Mesenchymal stem cell (in vitro differentiated cells and primary cell): ENCODE measurements at regions not wholly inside any gene's neighbourhood (a gene's known extent, or its start where the extent isn't known, plus 50 kb on each side); places are given as distances from the start of the nearest gene placed in this dataset.

Experiments
- DNase-seq: peaks from one replicate; pipeline ENCODE4 v3.0.0-alpha.2; 2013
- H2AFZ ChIP-seq: one replicate; pipeline ENCODE4 v1.6.1; 2013; ENCODE audit warnings: low read depth, mild to moderate bottlenecking, control low read depth, inconsistent platforms, low read length, moderate library complexity
- H2AK5ac ChIP-seq: 2 replicates; pipeline ENCODE4 v1.6.1; 2013; ENCODE audit warnings: low read length, moderate library complexity, mild to moderate bottlenecking, inconsistent platforms; ENCODE audit not compliant: severe bottlenecking
- H2BK120ac ChIP-seq: one replicate; pipeline ENCODE4 v1.6.1; 2013; ENCODE audit warnings: low read depth, mild to moderate bottlenecking, inconsistent platforms, low read length, moderate library complexity
- H2BK12ac ChIP-seq, 2 experiments: one replicate each; pipeline ENCODE4 v1.6.1; 2013; ENCODE audit warnings: inconsistent platforms in 2 of 2, low read length in 2 of 2, mild to moderate bottlenecking in 2 of 2, moderate library complexity in 2 of 2, control low read depth in 1 of 2
- H2BK15ac ChIP-seq: one replicate; pipeline ENCODE4 v1.6.1; 2013; ENCODE audit warnings: mild to moderate bottlenecking, low read depth, inconsistent platforms; ENCODE audit not compliant: poor library complexity, severe bottlenecking
- H2BK5ac ChIP-seq: 2 replicates; pipeline ENCODE4 v1.6.1; 2013; ENCODE audit warnings: low read depth, mild to moderate bottlenecking, low read length, control low read depth, inconsistent platforms; ENCODE audit not compliant: poor library complexity, severe bottlenecking
- H3K14ac ChIP-seq, 2 experiments: one replicate each; pipeline ENCODE4 v1.6.1; 2013; ENCODE audit warnings: inconsistent platforms in 2 of 2, low read length in 2 of 2, control low read depth in 1 of 2, mild to moderate bottlenecking in 1 of 2, moderate library complexity in 1 of 2
- H3K18ac ChIP-seq, 2 experiments: one replicate each; pipeline ENCODE4 v1.6.1; 2013; ENCODE audit warnings: inconsistent platforms in 2 of 2, low read length in 2 of 2, control low read depth in 1 of 2, low read depth in 1 of 2, mild to moderate bottlenecking in 1 of 2
- H3K23ac ChIP-seq, 2 experiments: one replicate each; pipeline ENCODE4 v1.6.1; 2013; ENCODE audit warnings: inconsistent platforms in 2 of 2, low read length in 2 of 2, mild to moderate bottlenecking in 2 of 2, moderate library complexity in 2 of 2, control low read depth in 1 of 2
- H3K27ac ChIP-seq: 2 replicates; pipeline ENCODE4 v1.5.1; 2013; ENCODE audit warnings: mild to moderate bottlenecking, moderate library complexity, low read length, control low read depth, inconsistent platforms; ENCODE audit not compliant: poor library complexity, severe bottlenecking
- H3K27me3 ChIP-seq, 2 experiments: 2 replicates each; pipeline versions ENCODE4 v1.6.1 to v1.7.0; 2013; ENCODE audit warnings: low read length in 2 of 2, mild to moderate bottlenecking in 2 of 2, moderate library complexity in 2 of 2, control low read depth in 1 of 2, inconsistent platforms in 1 of 2; ENCODE audit not compliant: control insufficient read depth in 1 of 2, insufficient read depth in 1 of 2
- H3K36me3 ChIP-seq, 2 experiments: 2 replicates each; pipeline versions ENCODE4 v1.6.1 to v1.7.0; 2013; ENCODE audit warnings: low read length in 2 of 2, control low read depth in 1 of 2, inconsistent platforms in 1 of 2, low read depth in 1 of 2, mild to moderate bottlenecking in 1 of 2; ENCODE audit not compliant: insufficient read depth in 2 of 2, control insufficient read depth in 1 of 2
- H3K4ac ChIP-seq, 2 experiments: one replicate each; pipeline ENCODE4 v1.6.1; 2013; ENCODE audit warnings: inconsistent platforms in 2 of 2, low read length in 2 of 2, mild to moderate bottlenecking in 2 of 2, moderate library complexity in 2 of 2, control low read depth in 1 of 2, low read depth in 1 of 2
- H3K4me1 ChIP-seq: 2 replicates; pipeline ENCODE4 v1.6.1; 2013; ENCODE audit warnings: low read depth, low read length, control low read depth; ENCODE audit not compliant: control insufficient read depth, insufficient read depth
- H3K4me2 ChIP-seq: 2 replicates; pipeline ENCODE4 v1.6.1; 2013; ENCODE audit warnings: low read length, mild to moderate bottlenecking, inconsistent platforms; ENCODE audit not compliant: poor library complexity, severe bottlenecking
- H3K4me3 ChIP-seq, 2 experiments: 2 replicates each; pipeline versions ENCODE4 v1.5.1 to v1.7.0; 2013; ENCODE audit warnings: low read length in 2 of 2, mild to moderate bottlenecking in 2 of 2, control low read depth in 1 of 2, low read depth in 1 of 2; ENCODE audit not compliant: insufficient read depth in 1 of 2
- H3K79me1 ChIP-seq: replicated peaks from 2 replicates; pipeline ENCODE4 v1.6.1; 2013; ENCODE audit warnings: mild to moderate bottlenecking, control low read depth, low read length, inconsistent platforms; ENCODE audit not compliant: poor library complexity, severe bottlenecking
- H3K9ac ChIP-seq: 2 replicates; pipeline ENCODE4 v1.7.0; 2013; ENCODE audit warnings: mild to moderate bottlenecking, low read length, moderate library complexity
- H3K9me3 ChIP-seq: 2 replicates; pipeline ENCODE4 v1.7.0; 2013; ENCODE audit warnings: mild to moderate bottlenecking, low read length; ENCODE audit not compliant: control insufficient read depth
- H4K8ac ChIP-seq: one replicate; pipeline ENCODE4 v1.6.1; 2013; ENCODE audit warnings: inconsistent platforms, mild to moderate bottlenecking, low read length, moderate library complexity
- H4K91ac ChIP-seq: one replicate; pipeline ENCODE4 v1.6.1; 2013; ENCODE audit warnings: mild to moderate bottlenecking, low read length, inconsistent platforms
- WGBS: methylation state at CpG from one replicate; pipeline ENCODE4 v1.1.7; 2013; ENCODE audit warnings: mixed read lengths; 5-methylcytosine and 5-hydroxymethylcytosine counted together

DNA sequence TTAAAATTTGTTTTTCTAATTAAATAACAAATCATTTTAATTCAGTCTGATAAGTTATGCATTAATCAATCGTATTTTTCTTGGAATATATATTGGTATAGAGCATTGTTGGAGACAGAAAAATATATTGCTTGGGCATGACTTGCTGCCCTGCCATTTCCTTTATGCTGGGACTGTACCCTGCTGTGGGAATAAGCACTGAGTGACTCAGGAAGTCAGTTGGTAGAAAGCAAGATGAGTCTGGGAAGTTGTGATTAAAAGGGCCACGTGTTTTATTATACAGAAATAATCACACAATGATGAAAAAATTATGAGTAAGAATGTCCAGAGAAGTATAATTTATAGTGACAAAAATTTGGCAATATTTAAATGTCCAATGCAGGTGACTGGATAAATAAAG, 139.5 kb downstream of the KIF18A start:
- Histone ChIP-seq H3K4me3 (no peak overlapping the region), H3K4me1 (peaks cover 6% of the 10 kb centered on the region), H3K36me3 (no peaks in the 10 kb centered on the region), H2BK15ac (no peak overlapping the region), H3K4me2 (no peak overlapping the region), H2AFZ (no peak overlapping the region), H3K27me3 (no peaks in the 10 kb centered on the region), H4K8ac (no peak overlapping the region), H3K18ac (no peak overlapping the region), H2BK12ac (no peak overlapping the region), H3K23ac (no peak overlapping the region), H3K9me3 (no peaks in the 10 kb centered on the region), H3K79me1 (no peaks in the 10 kb centered on the region), H3K27ac (no peak overlapping the region), H2BK120ac (no peak overlapping the region), H3K4ac (no peak overlapping the region), H2AK5ac (no peak overlapping the region), H3K14ac (no peak overlapping the region), H4K91ac (no peak overlapping the region), H3K9ac (no peak overlapping the region), H2BK5ac (no peak overlapping the region)
- 100% methylated on average over 1 of the region's 2 CpGs for WGBS
- no peak for DNase-seq

DNA sequence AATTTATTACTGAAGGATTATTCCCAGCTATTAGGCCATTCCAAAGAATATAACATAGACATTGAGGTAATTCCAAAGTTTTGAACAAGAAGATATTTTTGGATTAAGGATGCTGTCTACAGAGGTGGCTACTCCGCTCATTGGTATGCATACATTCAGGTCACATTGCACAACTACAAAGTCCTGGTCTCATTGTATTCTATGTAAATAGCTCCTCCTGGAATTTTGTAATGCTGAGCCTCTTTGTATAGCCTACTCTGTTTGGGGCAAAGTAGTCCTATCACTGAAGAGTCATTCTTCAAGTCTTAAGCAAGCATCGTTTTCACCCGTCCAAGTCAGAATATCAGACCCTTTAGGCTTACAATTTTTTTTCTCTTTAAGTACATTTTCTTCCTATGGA, 142.4 kb downstream of the KIF18A start:
- H3K9ac ChIP-seq, result no peak overlapping the region
- no peak overlapping the region for H3K27ac ChIP-seq
- H3K79me1 ChIP-seq, result no peaks in the 10 kb centered on the region
- no peak overlapping the region for H3K4me2 ChIP-seq
- H3K14ac ChIP-seq, result no peak overlapping the region
- no peak overlapping the region for H2BK15ac ChIP-seq
- no peak overlapping the region for H2BK5ac ChIP-seq
- 100% methylated on average over 2 of the region's 3 CpGs for WGBS
- no peaks in the 10 kb centered on the region for H3K9me3 ChIP-seq
- H3K4ac ChIP-seq, result no peak overlapping the region
- no peaks in the 10 kb centered on the region for H3K27me3 ChIP-seq
- H2AK5ac ChIP-seq, result no peak overlapping the region
- no peak overlapping the region for H3K23ac ChIP-seq
- no peak for DNase-seq
- no peak overlapping the region for H4K8ac ChIP-seq
- H2AFZ ChIP-seq, result no peak overlapping the region
- H3K36me3 ChIP-seq, result no peaks in the 10 kb centered on the region
- no peak overlapping the region for H2BK120ac ChIP-seq
- H3K4me1 ChIP-seq, result no peaks in the 10 kb centered on the region
- H2BK12ac ChIP-seq, result no peak overlapping the region
- no peak overlapping the region for H3K4me3 ChIP-seq
- H3K18ac ChIP-seq, result no peak overlapping the region
- H4K91ac ChIP-seq, result no peak overlapping the region

DNA sequence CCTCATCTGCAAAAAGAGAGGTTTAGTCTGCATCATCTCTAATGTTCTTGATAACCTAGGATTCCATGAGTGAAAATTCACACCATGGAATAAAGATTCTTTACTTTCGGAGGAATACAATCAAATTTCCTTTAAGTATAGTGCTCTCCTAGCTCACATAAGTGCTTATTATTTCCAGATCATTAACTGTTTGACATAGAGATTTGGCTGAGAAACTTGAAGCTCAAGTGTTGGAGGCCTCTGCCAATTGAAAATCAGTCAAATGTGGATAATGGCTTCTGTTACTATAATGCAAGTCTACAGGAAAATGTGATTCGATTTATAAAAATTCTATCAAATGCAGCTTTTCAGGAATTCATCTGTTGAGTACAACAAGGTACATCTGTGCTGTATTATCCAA, 144.6 kb downstream of the KIF18A start:
- no peak overlapping the region for H4K91ac ChIP-seq
- 100% methylated on average over 1 of the region's 2 CpGs for WGBS
- H3K36me3 ChIP-seq, result no peaks in the 10 kb centered on the region
- no peak for DNase-seq
- no peak overlapping the region for H3K4me3 ChIP-seq
- H3K27ac ChIP-seq, result no peak overlapping the region
- no peak overlapping the region for H2BK5ac ChIP-seq
- H3K18ac ChIP-seq, result no peak overlapping the region
- H2AK5ac ChIP-seq, result no peak overlapping the region
- no peak overlapping the region for H3K4me2 ChIP-seq
- no peak overlapping the region for H3K9ac ChIP-seq
- H3K4ac ChIP-seq, result no peak overlapping the region
- no peak overlapping the region for H3K23ac ChIP-seq
- H2AFZ ChIP-seq, result no peak overlapping the region
- H2BK120ac ChIP-seq, result no peak overlapping the region
- no peak overlapping the region for H3K14ac ChIP-seq
- no peaks in the 10 kb centered on the region for H3K79me1 ChIP-seq
- no peak overlapping the region for H4K8ac ChIP-seq
- H3K9me3 ChIP-seq, result no peaks in the 10 kb centered on the region
- H2BK12ac ChIP-seq, result no peak overlapping the region
- H2BK15ac ChIP-seq, result no peak overlapping the region
- H3K4me1 ChIP-seq, result no peaks in the 10 kb centered on the region
- no peaks in the 10 kb centered on the region for H3K27me3 ChIP-seq

DNA sequence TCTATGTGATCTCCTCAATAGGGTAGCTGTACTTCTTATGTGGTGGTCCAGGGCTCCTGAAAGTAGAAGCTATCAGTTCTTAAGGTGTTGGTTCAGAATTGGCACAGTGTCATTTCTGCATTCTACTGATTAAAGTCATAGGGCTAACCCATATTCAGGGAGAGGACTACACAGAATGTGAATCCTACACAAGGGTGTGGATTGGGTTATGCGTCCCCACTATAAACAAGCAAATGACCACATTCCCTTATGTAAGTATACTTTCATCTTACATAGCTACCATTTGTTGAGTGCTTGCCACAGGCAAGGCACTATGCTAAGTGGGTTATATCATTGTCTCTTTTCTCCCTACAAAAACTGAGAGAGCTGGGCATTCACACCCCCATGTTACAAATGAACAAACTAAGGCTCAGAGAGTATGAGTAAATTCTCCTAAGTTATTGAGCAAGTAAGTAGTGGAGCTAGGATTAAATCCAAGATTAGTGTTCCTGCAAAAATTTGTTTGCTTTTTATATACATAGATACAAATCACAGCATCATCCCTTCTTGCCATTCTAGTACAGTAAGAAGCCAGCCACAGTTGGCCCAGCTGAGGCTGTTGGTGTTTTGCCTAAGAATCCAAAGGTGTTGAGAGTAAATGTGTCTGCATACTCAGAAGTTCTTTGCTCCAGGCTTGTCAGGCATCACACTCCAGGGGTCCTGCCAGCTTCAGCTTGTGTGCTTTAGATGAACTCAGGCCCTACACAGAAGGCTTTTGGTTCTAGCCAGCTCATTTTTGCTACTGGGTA, 157.8 kb downstream of the KIF18A start:
- Histone ChIP-seq H3K18ac (peak overlapping the region in 1 of 2 experiments; percentile 31), H4K8ac (no peak overlapping the region), H2AK5ac (no peak overlapping the region), H2BK15ac (peak overlapping the region; percentile 40), H3K27ac (no peak overlapping the region), H3K14ac (no peak overlapping the region), H3K9me3 (peaks cover 7% of the 10 kb centered on the region), H3K79me1 (no peaks in the 10 kb centered on the region), H2BK5ac (no peak overlapping the region), H2BK120ac (no peak overlapping the region), H3K9ac (no peak overlapping the region), H3K4ac (no peak overlapping the region), H3K23ac (no peak overlapping the region), H4K91ac (no peak overlapping the region), H3K4me3 (no peak overlapping the region), H3K4me1 (no peaks in the 10 kb centered on the region), H3K4me2 (no peak overlapping the region), H2BK12ac (peak overlapping the region in 1 of 2 experiments; percentile 31), H2AFZ (no peak overlapping the region), H3K27me3 (no peaks in the 10 kb centered on the region), H3K36me3 (no peaks in the 10 kb centered on the region)
- WGBS, result 100% methylated on average over 1 of the region's 1 CpG
- no peak for DNase-seq
